GM19468 (cell line): ENCODE measurements at regions not wholly inside any gene's neighbourhood (a gene's known extent, or its start where the extent isn't known, plus 50 kb on each side); places are given as distances from the start of the nearest gene placed in this dataset.
"Not testable (repeated sequence)": the region's sequence is repeated elsewhere in the genome, so short reads cannot be mapped to it uniquely, and the experiment has no call there.

Experiments used
- ATAC-seq: cut with Tn5 transposase; IDR thresholded peaks from one replicate; pipeline ENCODE4 v1.9.1; 2021; ENCODE audit warnings: mild to moderate bottlenecking, moderate library complexity, moderate number of reproducible peaks; ENCODE audit not compliant: unreplicated experiment; ENCODE audit errors: extremely low read depth

DNA sequence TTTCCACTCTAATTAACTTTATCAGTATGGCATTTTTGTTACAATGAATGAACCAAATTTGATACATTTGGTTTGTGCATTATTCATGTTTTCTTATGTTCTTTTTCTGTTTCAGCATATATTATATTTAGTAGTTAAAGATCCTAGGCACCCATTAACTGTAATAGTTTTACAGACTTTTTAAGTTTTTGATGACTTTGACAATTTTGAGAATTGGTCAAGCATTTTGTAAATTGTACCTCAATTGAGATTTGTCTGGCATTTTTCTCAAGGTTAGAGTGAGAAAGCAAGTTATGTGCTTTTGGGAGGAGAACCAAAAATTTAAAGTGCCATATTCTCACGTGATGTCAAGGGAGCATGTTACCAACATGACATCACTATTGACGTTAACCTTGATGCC lies 1019.2 kb downstream of the CDH11 start:
- no peak for ATAC-seq

DNA sequence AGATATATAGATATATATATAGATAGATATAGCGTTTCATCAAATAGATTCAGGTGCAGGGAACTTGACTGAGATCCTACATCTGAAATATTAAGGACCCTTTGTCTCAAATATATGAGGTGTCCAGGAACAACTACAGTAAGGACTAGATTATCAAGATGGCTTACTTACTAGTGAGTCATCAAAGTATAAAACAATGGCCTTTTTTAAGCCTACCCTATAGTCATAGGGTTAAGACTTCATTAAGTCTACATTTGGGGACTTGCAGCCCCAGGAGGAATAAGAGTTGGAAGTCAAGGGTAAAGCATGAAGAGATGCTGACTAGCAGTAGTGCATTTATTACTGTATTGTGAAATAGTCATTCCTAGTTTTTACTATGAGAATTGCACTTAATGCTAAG lies 1023.4 kb downstream of the CDH11 start:
- no peak for ATAC-seq

DNA sequence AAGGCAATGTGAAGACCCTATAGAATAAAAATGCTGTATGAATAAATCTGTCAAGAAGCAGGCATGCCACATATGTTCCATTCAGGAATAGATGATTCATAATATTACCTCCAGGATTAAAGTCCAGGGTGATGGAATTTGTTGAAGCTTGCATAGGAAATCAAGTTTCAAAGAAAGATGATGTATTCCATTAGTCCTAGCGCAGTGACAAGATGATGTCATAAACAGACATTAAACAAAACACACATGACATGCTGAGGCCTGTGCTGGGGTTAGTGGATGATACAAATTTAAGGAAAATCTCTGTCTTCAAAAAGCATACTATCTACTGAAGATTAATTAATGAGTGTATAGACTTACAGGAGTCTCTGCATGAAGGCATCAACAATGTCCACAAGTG lies 1025.2 kb downstream of the CDH11 start:
- no peak for ATAC-seq

DNA sequence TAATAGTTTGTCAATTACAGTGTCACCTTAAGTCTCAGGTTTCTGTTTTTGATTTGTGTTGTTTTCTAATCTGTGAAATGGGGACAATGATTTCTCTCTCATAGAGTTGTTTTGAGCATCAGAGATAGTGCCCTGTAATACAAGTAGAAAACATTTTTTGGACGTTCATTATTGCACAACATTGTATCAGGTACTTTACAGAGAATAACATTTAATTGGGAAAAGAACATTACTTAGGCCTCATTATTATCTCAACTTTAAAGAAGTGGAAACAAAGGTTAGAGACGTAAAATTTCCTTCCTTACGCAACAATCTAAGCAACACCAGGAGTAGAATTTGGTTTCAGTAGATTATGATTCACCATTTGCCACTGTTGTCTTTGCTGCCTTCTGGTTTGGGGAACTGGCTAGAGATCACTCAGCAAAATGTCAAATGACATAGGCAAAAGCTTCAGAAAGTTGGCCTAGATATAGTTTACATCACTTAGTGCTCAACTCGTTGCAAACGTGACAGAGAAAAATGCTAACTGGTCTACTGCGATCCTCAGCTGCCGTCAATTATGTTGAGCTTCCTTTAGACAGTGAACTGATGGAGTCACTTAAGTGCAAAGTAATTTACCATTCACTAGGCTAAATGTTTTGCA lies 1026.8 kb downstream of the CDH11 start:
- ATAC-seq: no peak

DNA sequence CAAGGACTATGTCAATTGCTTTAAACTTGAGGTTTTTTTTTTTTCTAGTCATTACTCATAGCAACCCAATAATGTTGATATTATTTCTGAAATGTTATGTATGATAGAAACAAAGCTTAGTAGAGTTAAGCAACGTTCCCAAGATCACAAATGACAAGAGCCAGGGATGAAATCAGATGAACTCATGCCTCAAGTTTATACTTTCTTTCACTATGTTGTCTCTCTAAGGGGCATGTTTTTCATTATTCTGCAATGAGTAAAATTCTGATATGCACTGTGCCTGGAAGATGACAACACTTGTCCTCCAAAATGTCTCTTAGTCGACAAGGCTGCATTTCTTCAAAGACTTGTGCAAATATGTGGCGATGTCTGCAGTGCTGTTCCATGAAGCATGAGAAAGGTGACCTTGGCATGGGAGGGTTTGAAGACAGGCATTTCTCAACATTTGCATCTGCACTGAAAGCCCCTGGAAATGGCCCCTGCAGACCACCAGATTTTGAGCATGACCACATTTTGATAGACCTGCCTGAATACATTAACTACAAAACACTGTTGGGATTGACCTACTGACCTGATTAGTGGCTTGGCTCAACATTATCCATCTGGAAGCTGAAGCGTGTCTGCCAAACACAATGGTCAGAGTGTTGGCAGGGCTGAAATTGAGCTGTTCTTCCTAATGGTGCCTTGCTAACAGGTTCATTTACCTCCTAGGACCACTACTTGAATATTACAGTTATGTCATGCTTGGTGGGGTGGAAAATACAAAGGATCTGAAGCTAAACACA lies 1027.5 kb downstream of the CDH11 start:
- ATAC-seq: no peak

DNA sequence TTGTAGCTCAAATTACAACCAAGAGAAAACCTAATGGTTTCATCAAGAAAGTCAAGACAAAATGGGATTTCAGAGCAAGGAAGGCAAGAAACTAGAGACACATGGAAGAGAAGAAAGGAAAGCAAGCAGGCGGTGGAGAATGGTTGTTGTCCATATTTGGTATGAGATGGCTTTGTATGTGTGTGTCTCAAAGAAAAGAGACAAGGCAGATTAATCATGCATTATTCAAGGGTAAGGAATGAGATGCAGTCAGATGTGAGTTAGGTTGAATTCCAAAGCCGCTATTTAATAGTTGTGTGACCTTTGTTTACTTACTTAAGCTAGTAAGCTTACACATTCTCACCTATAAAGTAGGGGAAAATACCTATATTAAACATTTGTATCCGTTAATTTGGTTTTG lies 1029.6 kb downstream of the CDH11 start:
- ATAC-seq: no peak

DNA sequence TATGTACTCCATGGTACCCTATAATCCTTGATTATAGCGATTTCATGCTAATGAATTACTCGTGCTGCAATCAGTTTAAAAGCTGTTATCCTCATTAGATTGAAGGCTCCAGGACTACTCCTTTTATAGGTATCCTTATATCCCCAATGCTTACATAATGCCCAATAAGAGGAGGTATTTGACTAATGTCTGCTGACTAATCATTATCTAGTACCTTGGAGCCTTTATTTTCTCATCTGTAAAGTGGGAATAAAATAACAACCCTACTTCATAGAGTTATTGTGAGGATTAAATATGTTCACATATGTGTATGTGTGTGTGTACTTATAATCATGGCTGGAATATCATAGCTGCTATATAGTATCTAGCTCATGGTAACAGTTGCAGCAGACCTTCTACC lies 1031.5 kb downstream of the CDH11 start:
- no peak for ATAC-seq

DNA sequence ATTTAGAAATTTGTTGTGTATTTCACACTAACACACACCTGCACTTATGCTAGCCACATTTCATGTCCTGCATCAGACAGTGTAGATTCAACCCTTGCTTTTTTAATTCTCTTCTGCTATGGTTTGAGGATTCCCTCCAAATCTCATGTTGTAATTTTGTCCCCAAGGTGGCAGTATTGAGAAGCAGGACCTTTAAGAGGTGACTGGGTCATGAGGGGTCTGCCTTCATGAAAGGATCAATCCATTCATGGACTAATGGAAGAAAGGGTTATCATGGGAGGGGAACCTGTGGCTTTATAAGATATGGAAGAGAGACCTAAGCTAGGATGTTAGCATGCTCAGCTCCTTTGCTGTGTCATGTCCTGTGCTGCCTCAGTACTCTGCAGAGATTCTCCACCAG lies 1032.2 kb downstream of the CDH11 start:
- no peak for ATAC-seq

DNA sequence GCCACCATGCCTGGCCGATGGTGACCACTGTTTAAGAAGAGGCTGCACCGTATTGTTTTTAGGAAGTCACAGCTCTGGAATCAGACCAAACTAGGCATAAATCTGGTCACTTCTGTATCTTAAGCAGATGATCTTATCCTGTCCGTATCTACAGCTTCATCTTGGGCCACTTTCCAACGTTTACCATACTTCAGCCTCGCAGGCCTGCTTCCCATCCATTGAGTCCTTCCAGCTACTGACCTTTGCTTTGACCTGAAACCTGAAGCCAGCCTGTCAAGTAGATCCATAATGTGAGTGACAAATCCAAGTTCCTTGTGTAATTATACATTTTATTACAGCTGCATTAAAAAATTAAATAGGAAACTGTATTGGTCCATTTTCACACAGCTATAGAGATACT lies 1033.0 kb downstream of the CDH11 start:
- ATAC-seq: no peak

DNA sequence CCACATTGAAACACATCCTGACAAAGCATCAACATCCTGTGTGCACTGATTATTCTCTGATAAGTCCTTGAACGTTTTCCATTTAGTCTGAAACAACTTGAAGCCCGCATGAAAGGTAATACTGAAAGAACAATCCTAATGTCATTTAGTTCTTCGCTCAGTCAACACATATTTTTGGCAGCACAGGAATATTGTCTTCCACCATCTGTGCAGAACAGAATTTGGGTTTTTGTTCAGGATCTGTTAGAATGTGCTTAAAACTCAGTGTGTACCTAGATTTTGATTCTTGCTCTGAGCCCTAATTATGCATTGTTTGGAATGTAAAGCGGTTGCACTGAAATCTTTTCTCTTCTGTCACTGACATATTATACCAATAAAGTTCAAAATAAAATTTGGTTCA lies 1036.6 kb downstream of the CDH11 start:
- no peak for ATAC-seq

DNA sequence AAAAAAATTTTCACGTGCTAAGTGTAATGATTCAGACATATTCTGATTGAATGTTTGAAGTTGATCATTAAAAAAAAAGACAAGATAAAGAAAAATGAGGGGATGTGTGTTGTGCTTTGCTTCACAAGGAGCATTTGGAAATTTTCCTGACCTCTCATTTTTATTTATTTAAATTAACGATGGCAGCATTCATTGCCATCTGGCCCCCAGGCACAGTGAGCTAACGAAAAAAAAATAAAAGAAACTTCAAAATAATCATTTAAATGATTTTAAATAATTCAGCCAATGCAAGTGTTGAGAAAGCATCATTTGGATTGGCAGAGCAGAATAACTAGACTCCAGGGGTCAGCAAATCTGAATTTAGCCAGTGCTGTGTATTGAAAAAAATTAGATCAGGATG lies 1037.2 kb downstream of the CDH11 start:
- no peak for ATAC-seq

DNA sequence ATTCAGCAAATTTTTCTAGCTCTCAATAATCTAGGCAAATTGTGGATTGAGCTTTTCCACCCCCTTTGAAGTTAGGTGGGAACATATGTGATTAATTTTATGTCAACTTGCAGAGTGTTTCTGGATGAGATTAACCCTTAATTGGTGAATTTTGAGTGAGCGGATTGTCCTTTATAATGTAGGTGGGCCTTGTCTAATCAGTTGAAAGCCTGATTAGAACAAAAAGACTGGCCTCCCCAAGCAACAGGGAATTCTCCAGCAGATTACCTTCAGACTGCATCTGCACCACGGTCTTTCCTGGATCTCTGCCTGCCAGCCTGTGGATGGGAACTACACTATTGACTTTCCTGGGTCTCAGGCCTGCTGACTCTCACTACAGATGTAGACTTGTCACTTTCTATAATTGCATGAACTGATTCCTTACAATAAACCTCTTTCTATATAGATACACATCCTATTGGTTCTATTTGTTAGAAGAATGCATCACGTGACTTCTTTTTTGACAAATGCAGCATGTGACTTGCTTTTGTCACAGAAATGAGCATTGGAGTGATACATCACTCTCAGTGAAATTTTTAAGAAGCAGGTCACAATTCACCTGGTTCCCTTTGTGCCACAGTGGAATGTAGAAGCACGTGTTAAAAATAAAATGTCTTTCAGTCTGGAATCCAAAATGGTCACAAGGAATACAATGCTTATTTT lies 1038.3 kb downstream of the CDH11 start:
- ATAC-seq: no peak

DNA sequence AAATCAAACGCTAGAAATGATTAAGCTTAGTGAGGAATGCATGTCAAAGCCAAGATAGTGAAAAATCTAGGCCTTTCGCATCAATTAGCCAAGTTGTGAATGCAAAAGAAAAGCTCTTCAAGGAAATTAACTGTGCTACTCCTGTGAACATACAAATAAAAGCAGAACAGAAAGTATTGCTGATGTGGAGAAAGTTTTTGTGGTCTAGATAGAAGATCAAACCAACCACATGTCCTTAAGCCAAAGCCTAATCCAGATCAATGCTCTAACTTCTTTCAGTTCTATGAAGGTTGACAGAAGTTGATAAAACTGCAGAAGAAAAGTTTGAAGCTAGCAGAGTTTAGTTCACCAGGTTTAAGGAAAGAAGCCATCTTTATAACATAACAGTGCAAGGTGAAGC lies 1044.6 kb downstream of the CDH11 start:
- no peak for ATAC-seq

DNA sequence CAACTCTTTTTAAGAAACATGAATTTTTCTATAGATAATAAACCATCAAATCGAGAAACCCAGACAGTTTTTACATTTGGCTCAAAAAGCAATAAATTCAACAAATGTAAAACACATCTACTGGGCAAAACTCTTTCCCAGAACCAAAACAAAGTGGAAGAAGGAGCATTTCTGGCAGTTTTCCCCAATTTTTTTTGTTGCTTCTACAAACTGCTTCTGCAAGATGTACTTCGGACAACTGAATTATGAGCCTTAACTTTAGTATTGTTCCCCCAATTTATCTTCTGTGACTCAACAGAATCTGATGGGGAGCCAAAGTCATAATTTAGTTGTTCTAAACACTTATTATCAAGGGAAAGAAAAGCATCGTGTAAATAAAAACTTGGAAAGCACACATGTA lies 1047.2 kb downstream of the CDH11 start:
- no peak for ATAC-seq

DNA sequence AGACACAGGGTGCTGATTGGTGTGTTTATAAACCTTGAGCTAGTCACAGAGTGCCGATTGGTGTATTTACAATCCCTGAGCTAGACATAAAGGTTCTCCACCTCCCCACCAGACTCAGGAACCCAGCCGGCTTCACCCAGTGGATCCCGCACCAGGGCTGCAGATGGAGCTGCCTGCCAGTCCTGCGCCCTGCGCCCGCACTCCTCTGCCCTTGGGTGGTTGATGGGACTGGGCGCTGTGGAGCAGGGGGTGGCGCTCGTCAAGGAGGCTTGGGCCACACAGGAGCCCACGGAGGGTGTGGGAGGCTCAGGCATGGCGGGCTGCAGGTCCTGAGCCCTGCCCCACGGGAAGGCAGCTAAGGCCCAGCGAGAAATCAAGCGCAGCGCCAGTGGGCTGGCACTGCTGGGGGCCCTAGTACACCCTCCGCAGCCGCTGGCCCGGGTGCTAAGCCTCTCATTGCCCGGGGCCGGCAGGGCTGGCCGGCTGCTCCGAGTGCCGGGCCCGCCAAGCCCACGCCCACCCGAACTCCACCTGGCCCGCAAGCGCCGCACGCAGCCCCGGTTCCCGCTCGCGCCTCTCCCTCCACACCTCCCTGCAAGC lies 1049.6 kb downstream of the CDH11 start:
- ATAC-seq: not testable (repeated sequence)

DNA sequence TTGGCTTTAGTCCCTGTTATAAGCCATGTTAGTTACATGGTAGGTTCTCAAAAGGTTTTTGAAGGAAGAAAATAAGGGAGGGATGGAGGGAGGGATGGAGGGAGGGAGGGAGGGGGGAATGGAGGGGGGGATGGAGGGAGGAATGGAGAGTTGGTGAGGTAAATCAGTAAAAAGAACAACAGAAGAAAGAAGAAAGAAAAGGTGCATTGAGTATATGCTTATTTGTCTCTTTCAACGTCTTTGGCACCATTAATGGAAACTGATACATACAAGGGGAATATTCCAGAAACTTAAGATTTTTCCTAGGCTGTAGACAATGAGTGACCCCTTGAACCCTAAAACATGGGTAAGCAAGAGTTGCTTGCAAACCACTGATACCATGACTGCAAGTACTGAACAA lies 1056.3 kb downstream of the CDH11 start:
- ATAC-seq: no peak

DNA sequence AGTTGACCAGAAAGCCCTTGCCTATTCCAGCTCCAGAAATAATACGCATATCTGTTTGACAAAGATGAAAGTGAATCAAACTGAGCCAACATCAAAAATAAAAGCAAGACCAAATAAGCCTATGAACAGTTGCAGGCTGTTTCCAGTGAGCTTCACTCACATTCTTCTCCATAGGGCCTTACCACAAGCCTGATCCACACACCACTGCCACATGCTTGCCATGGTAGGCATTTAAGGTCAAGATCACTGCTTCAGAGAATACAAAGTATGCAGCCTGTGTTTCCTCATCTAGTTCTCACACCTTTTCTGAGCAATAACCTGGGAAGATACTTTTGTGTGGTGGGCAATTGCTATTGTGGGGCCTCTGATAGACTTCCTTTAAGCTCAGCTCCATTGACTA lies 1060.2 kb downstream of the CDH11 start:
- no peak for ATAC-seq

DNA sequence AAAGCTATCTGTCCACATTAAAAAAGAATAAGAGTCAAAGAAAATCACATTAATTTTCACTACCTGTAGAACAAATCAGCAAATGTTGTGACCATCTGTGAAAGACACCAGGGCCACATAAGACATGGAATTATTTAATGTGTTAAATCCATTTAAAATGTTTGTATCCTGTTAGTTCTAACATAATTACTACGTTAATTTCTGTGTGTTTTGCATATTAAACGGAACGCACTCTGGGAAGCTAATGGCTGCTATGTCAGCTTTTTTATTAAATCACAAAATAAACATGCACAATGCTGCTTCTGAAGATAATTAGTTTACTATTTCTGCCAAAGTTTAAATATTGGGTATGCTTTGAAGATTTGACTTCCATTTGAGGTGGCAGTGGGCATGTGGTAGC lies 1061.2 kb downstream of the CDH11 start:
- ATAC-seq: no peak

DNA sequence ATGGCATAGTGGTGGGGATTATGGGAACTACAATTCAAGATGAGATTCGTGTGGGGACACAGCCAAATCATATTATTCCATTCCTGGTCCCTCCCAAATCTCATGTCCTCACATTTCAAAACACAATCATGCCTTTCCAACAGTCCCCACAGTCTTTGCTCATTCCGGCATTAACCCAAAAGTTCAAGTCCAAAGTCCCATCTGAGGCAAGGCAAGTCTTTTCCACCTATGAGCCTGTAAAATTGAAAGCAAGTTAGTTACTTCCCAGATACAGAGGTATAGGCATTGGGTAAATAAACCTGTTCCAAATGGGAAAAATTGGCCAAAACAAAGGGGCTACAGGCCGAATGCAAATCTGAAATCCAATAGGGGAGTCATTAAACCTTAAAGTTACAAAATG lies 1063.2 kb downstream of the CDH11 start:
- ATAC-seq: no peak

DNA sequence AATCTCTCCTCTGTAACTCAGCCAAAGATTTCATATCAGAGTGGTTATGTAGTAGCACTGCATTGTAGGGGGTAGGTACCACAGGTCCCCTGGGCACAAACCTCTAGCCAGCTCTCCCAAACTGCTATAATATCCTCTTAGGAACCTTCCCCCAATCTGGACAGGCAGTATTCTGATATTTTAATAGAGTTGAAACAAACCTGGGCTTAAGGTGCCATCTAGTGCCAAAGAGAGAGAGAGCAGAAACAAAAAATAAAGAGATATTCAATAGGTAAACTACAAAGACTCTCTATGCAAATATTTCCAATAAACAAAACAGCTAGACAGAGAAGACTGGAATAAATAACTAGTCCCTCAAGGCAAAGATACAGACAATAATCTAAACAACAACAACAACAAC lies 1070.0 kb downstream of the CDH11 start:
- no peak for ATAC-seq

DNA sequence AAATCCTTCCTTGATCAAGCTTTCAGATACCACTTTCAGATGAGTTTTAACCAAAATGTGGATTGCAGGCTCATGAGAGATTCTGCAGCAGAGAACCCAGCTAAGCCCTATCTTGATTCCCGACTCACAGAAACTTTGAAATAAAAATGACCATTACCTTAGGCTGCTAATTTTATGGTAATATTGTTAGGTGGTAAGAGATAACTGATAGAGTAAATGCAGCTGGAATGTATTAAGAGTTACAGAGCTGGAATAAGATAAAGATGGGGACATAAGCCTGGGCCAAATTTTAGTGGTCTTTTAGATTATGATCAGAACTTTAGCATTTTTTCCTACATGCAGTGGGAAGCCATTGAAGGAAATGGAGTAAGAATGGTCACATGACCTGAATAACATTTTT lies 1074.0 kb downstream of the CDH11 start:
- no peak for ATAC-seq
